ENCODE measurements at regions not wholly inside any gene's neighbourhood (a gene's known extent, or its start where the extent isn't known, plus 50 kb on each side); places are given as distances from the start of the nearest gene placed in this dataset.
A peak's percentile ranks its signal among the peaks of the same experiment; 100 is the strongest.

DNA sequence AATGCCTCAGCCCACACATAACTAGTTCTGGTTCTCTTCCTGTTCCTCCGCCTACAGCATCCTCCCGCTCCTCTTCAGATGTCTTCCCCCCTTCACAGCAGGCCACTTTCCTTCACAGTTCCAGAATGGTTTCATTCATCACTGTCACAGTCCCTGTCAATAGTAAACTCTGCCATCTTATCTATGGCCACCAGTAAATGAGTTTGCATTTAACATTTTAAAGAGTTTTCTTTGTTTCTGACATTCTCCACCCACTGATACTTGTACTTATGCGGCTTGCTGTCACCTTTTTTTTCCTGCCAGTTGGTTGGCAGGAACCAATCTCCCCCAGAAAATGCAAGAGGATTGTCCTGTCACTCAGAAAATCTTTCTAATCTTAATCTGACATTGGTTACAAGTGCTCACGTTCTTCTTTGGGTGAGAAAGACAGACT, 114.1 kb downstream of the GLUD2 start:
- DNase-seq (ENCODE audit: low spot score) = no peak
- no peak overlapping the region for H3K27ac ChIP-seq (replicated peaks; ENCODE audit: low read length)

DNA sequence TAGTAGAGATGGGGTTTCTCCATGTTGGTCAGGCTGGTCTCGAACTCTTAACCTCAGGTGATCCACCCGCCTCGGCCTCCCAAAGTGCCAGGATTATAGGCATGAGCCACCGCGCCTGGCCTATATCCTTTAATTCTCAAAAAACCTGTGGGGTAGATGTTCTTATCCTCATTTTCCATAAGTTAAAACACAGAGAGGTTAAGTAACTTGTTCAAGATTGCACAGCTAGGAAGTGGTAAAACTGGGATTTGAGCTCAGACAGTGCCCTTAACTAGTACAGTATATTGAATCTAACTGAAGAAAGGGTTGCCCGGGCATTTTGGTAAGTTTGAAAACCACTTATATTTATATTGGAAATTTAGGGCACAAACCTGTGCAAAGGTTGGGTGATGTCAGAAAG, 116.0 kb downstream of the GLUD2 start:
- DNase-seq (ENCODE audit: low spot score) = no peak
- no peak overlapping the region for H2AFZ ChIP-seq (ENCODE audit: low read length)

More for the DNA sequence above, 114.1 kb downstream of the GLUD2 start:
- peaks cover 3 to 5% of the 10 kb centered on the region in 2 donors for H3K4me1 ChIP-seq (ENCODE audit: control insufficient read depth in 2 of 2, insufficient read depth in 1 of 2, low read depth in 1 of 2, low read length in 2 of 2)
- no peaks in the 10 kb centered on the region for H3K36me3 ChIP-seq (replicated peaks in 1 of 2; ENCODE audit: control insufficient read depth in 2 of 2, insufficient read depth in 2 of 2, low read length in 2 of 2)
- H2AFZ ChIP-seq (ENCODE audit: low read length) = peak overlapping the region; percentile 50
- no peak overlapping the region for H2BK12ac ChIP-seq (ENCODE audit: low read length)
- H3K4ac ChIP-seq (ENCODE audit: low read length) = no peak overlapping the region
- no peak overlapping the region for H3K23ac ChIP-seq (ENCODE audit: low read depth, low read length, poor library complexity)
- no peak overlapping the region for H3K9ac ChIP-seq (ENCODE audit: low read depth, low read length, poor library complexity)
- H4K91ac ChIP-seq (ENCODE audit: low read depth, low read length, poor library complexity) = no peak overlapping the region
- H2AK5ac ChIP-seq (ENCODE audit: low read depth, low read length) = no peak overlapping the region
- no peaks in the 10 kb centered on the region for H3K9me3 ChIP-seq (replicated peaks in 1 of 2; ENCODE audit: control insufficient read depth in 2 of 2, insufficient read depth in 1 of 2, low read depth in 1 of 2, low read length in 2 of 2)
- H3K18ac ChIP-seq (ENCODE audit: low read length) = no peak overlapping the region
- no peak overlapping the region for H3K14ac ChIP-seq (ENCODE audit: low read length)
- no peak overlapping the region for H2BK5ac ChIP-seq (ENCODE audit: low read length)
- WGBS, 2 donors (ENCODE audit: extremely low coverage in 2 of 2, insufficient read length in 2 of 2, insufficient replicate concordance in 1 of 2) = no CpG with 5 or more reads among the region's 4 CpGs
- H3K79me1 ChIP-seq (ENCODE audit: low read depth, low read length) = no peaks in the 10 kb centered on the region
- H3K4me3 ChIP-seq (ENCODE audit: low read length in 2 of 2) = no peak overlapping the region
- no peak overlapping the region for H2BK120ac ChIP-seq (ENCODE audit: low read depth, low read length)
- H3K27me3 ChIP-seq (ENCODE audit: control insufficient read depth in 3 of 3, insufficient read depth in 3 of 3, low read depth in 1 of 3, low read length in 3 of 3) = no peaks in the 10 kb centered on the region
- no peak overlapping the region for H3K4me2 ChIP-seq (ENCODE audit: insufficient read depth, low read length, poor library complexity, severe bottlenecking)
- no peak overlapping the region for H2BK15ac ChIP-seq (ENCODE audit: low read length)
- no peak overlapping the region for H4K8ac ChIP-seq (ENCODE audit: low read depth, low read length)

DNA sequence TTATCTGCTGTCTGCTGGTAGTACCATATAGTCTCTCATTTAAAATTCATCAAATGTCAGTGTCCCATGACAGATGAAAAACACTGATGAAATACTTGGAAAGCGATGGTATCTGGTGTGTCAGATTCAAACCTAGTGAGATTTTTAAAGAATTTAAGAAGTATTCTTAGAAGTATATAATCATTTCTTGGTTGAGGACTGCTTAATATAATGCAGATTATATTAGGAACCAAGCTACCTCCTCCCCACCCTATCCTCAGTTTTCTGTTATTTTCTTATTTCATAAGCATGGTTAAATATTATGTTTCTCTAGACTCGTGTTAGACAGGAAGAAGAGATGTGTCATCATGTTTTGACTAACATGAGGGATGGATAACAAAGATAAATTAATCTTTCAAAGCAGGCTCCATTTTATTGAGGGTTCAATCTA, 118.5 kb downstream of the GLUD2 start:
- Histone ChIP-seq H3K4ac (ENCODE audit: low read length) (no peak overlapping the region), H3K4me1 (ENCODE audit: control insufficient read depth in 2 of 2, insufficient read depth in 1 of 2, low read depth in 1 of 2, low read length in 2 of 2) (peaks cover 1 to 2% of the 10 kb centered on the region in 2 donors), H3K4me3 (ENCODE audit: low read length in 2 of 2) (no peak overlapping the region), H3K79me1 (ENCODE audit: low read depth, low read length) (no peaks in the 10 kb centered on the region), H3K9ac (ENCODE audit: low read depth, low read length, poor library complexity) (no peak overlapping the region), H2BK120ac (ENCODE audit: low read depth, low read length) (no peak overlapping the region), H3K27ac (replicated peaks; ENCODE audit: low read length) (no peak overlapping the region), H2BK15ac (ENCODE audit: low read length) (no peak overlapping the region), H4K91ac (ENCODE audit: low read depth, low read length, poor library complexity) (no peak overlapping the region), H3K14ac (ENCODE audit: low read length) (no peak overlapping the region), H2BK5ac (ENCODE audit: low read length) (no peak overlapping the region), H2BK12ac (ENCODE audit: low read length) (no peak overlapping the region), H3K27me3 (ENCODE audit: control insufficient read depth in 3 of 3, insufficient read depth in 3 of 3, low read depth in 1 of 3, low read length in 3 of 3) (no peaks in the 10 kb centered on the region), H3K4me2 (ENCODE audit: insufficient read depth, low read length, poor library complexity, severe bottlenecking) (no peak overlapping the region), H4K8ac (ENCODE audit: low read depth, low read length) (no peak overlapping the region), H3K18ac (ENCODE audit: low read length) (no peak overlapping the region), H3K9me3 (replicated peaks in 1 of 2; ENCODE audit: control insufficient read depth in 2 of 2, insufficient read depth in 1 of 2, low read depth in 1 of 2, low read length in 2 of 2) (no peaks in the 10 kb centered on the region), H3K36me3 (replicated peaks in 1 of 2; ENCODE audit: control insufficient read depth in 2 of 2, insufficient read depth in 2 of 2, low read length in 2 of 2) (no peaks in the 10 kb centered on the region), H2AFZ (ENCODE audit: low read length) (no peak overlapping the region), H2AK5ac (ENCODE audit: low read depth, low read length) (no peak overlapping the region), H3K23ac (ENCODE audit: low read depth, low read length, poor library complexity) (no peak overlapping the region)
- no CpG with 5 or more reads among the region's 2 CpGs for WGBS, 2 donors (ENCODE audit: extremely low coverage in 2 of 2, insufficient read length in 2 of 2, insufficient replicate concordance in 1 of 2)
- no peak for DNase-seq (ENCODE audit: low spot score)

More for the DNA sequence above, 116.0 kb downstream of the GLUD2 start:
- no peak overlapping the region for H2AK5ac ChIP-seq (ENCODE audit: low read depth, low read length)
- no peak overlapping the region for H3K4me2 ChIP-seq (ENCODE audit: insufficient read depth, low read length, poor library complexity, severe bottlenecking)
- no peaks in the 10 kb centered on the region for H3K27me3 ChIP-seq (ENCODE audit: control insufficient read depth in 3 of 3, insufficient read depth in 3 of 3, low read depth in 1 of 3, low read length in 3 of 3)
- no peak overlapping the region for H2BK12ac ChIP-seq (ENCODE audit: low read length)
- H3K36me3 ChIP-seq (replicated peaks in 1 of 2; ENCODE audit: control insufficient read depth in 2 of 2, insufficient read depth in 2 of 2, low read length in 2 of 2) = no peaks in the 10 kb centered on the region
- H3K4me3 ChIP-seq (ENCODE audit: low read length in 2 of 2) = no peak overlapping the region
- no peak overlapping the region for H4K8ac ChIP-seq (ENCODE audit: low read depth, low read length)
- H4K91ac ChIP-seq (ENCODE audit: low read depth, low read length, poor library complexity) = no peak overlapping the region
- no peak overlapping the region for H2BK5ac ChIP-seq (ENCODE audit: low read length)
- no peak overlapping the region for H3K9ac ChIP-seq (ENCODE audit: low read depth, low read length, poor library complexity)
- H3K79me1 ChIP-seq (ENCODE audit: low read depth, low read length) = no peaks in the 10 kb centered on the region
- H2BK120ac ChIP-seq (ENCODE audit: low read depth, low read length) = no peak overlapping the region
- H3K9me3 ChIP-seq (replicated peaks in 1 of 2; ENCODE audit: control insufficient read depth in 2 of 2, insufficient read depth in 1 of 2, low read depth in 1 of 2, low read length in 2 of 2) = no peaks in the 10 kb centered on the region
- no peak overlapping the region for H3K18ac ChIP-seq (ENCODE audit: low read length)
- WGBS, 2 donors (ENCODE audit: extremely low coverage in 2 of 2, insufficient read length in 2 of 2, insufficient replicate concordance in 1 of 2) = no CpG with 5 or more reads among the region's 6 CpGs
- no peak overlapping the region for H3K23ac ChIP-seq (ENCODE audit: low read depth, low read length, poor library complexity)
- no peak overlapping the region for H3K14ac ChIP-seq (ENCODE audit: low read length)
- no peak overlapping the region for H3K27ac ChIP-seq (replicated peaks; ENCODE audit: low read length)
- no peak overlapping the region for H3K4ac ChIP-seq (ENCODE audit: low read length)
- peaks cover 3 to 5% of the 10 kb centered on the region in 2 donors for H3K4me1 ChIP-seq (ENCODE audit: control insufficient read depth in 2 of 2, insufficient read depth in 1 of 2, low read depth in 1 of 2, low read length in 2 of 2)
- H2BK15ac ChIP-seq (ENCODE audit: low read length) = no peak overlapping the region

DNA sequence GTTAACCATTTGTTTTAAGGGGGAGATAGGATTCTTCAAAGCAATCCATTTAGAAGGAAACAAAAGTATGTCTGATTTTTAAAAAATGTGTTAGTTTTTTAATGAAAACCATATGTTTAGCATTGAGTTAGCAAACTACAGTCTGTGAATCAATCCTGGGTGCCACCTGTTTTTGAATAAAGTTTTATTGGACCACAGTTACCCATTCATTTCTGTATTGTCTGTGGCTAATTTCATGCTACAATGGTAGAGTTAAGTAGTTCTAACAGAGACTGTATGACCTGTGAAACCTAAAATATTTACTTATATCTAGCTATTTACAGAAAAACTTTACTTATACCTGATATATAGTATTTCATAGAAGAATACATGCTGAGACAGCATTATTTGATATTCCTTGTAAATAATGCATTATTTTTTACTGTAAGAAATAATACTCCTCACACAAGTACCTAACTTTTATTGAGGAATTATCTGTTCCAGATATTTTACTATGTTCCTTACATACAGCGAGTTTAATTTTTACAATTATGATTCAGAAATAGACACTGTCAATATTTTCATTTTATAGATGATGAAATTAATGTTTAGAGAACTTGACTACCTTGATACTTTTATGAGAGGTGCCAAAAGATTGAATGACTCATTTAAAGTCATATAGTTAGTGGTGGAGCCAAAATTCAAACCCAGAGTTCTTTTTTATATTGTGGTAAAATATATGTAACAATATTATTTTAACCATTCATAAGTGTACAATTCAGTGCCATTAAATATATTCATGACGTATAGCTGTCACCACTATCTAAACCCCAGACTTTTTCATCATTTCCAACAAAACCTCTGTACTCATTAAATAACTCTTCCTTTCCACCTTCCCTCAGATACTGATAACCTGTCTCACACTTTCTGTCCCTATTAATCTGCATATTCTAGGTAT, 122.0 kb downstream of the GLUD2 start:
- Histone ChIP-seq H4K91ac (ENCODE audit: low read depth, low read length, poor library complexity) (no peak overlapping the region), H3K9me3 (replicated peaks in 1 of 2; ENCODE audit: control insufficient read depth in 2 of 2, insufficient read depth in 1 of 2, low read depth in 1 of 2, low read length in 2 of 2) (no peaks in the 10 kb centered on the region), H4K8ac (ENCODE audit: low read depth, low read length) (no peak overlapping the region), H3K27ac (replicated peaks; ENCODE audit: low read length) (no peak overlapping the region), H2AK5ac (ENCODE audit: low read depth, low read length) (no peak overlapping the region), H2BK5ac (ENCODE audit: low read length) (no peak overlapping the region), H3K4me2 (ENCODE audit: insufficient read depth, low read length, poor library complexity, severe bottlenecking) (no peak overlapping the region), H2BK12ac (ENCODE audit: low read length) (no peak overlapping the region), H3K14ac (ENCODE audit: low read length) (no peak overlapping the region), H2BK15ac (ENCODE audit: low read length) (no peak overlapping the region), H3K79me1 (ENCODE audit: low read depth, low read length) (no peaks in the 10 kb centered on the region), H3K4me1 (ENCODE audit: control insufficient read depth in 2 of 2, insufficient read depth in 1 of 2, low read depth in 1 of 2, low read length in 2 of 2) (no peaks in the 10 kb centered on the region), H3K18ac (ENCODE audit: low read length) (no peak overlapping the region), H3K36me3 (replicated peaks in 1 of 2; ENCODE audit: control insufficient read depth in 2 of 2, insufficient read depth in 2 of 2, low read length in 2 of 2) (no peaks in the 10 kb centered on the region), H2AFZ (ENCODE audit: low read length) (no peak overlapping the region), H3K4me3 (ENCODE audit: low read length in 2 of 2) (no peak overlapping the region), H3K23ac (ENCODE audit: low read depth, low read length, poor library complexity) (no peak overlapping the region), H2BK120ac (ENCODE audit: low read depth, low read length) (no peak overlapping the region), H3K4ac (ENCODE audit: low read length) (no peak overlapping the region), H3K9ac (ENCODE audit: low read depth, low read length, poor library complexity) (no peak overlapping the region), H3K27me3 (ENCODE audit: control insufficient read depth in 3 of 3, insufficient read depth in 3 of 3, low read depth in 1 of 3, low read length in 3 of 3) (no peaks in the 10 kb centered on the region)
- no CpG with 5 or more reads among the region's 2 CpGs for WGBS, 2 donors (ENCODE audit: extremely low coverage in 2 of 2, insufficient read length in 2 of 2, insufficient replicate concordance in 1 of 2)
- no peak for DNase-seq (ENCODE audit: low spot score)
